RWPE2 (cell line): ENCODE measurements at regions not wholly inside any gene's neighbourhood (a gene's known extent, or its start where the extent isn't known, plus 50 kb on each side); places are given as distances from the start of the nearest gene placed in this dataset.

ENCODE experiments used
- ATAC-seq: fragments of 200-7000 bp; cut with Tn5 transposase; 3 replicates; pipeline ENCODE4 v1.9.1; 2021; ENCODE audit warnings: low read depth
- DNase-seq: peaks from one replicate; pipeline ENCODE4 v3.0.0-alpha.2; 2020; ENCODE audit warnings: low spot score
- H3K27ac ChIP-seq: fragments of 450-650 bp; 2 replicates; pipeline ENCODE4 v1.5.1; 2017; ENCODE audit warnings: mild to moderate bottlenecking; ENCODE audit not compliant: poor library complexity, severe bottlenecking
- H3K27me3 ChIP-seq: fragments of 250-450 bp; sonication (Bioruptor Pico); 2 replicates; pipeline ENCODE4 v1.5.1; 2021; ENCODE audit warnings: mild to moderate bottlenecking, moderate library complexity; ENCODE audit not compliant: insufficient read depth, poor library complexity, severe bottlenecking
- H3K36me3 ChIP-seq: fragments of 250-450 bp; sonication (Bioruptor Pico); 2 replicates; pipeline ENCODE4 v1.5.1; 2020; ENCODE audit warnings: low read depth, mild to moderate bottlenecking, moderate library complexity
- H3K4me1 ChIP-seq: fragments of 250-450 bp; sonication (Bioruptor Pico); 2 replicates; pipeline ENCODE4 v1.5.1; 2021; ENCODE audit warnings: mild to moderate bottlenecking, moderate library complexity; ENCODE audit not compliant: insufficient read depth, poor library complexity, severe bottlenecking
- H3K4me3 ChIP-seq: fragments of 250-450 bp; sonication (Bioruptor Pico); 2 replicates; pipeline ENCODE4 v1.5.1; 2021; ENCODE audit warnings: mild to moderate bottlenecking, moderate library complexity; ENCODE audit not compliant: severe bottlenecking
- H3K9me3 ChIP-seq: fragments of 250-450 bp; sonication (Bioruptor Pico); 2 replicates; pipeline ENCODE4 v1.5.1; 2021; ENCODE audit warnings: mild to moderate bottlenecking, moderate library complexity; ENCODE audit not compliant: severe bottlenecking
- TF ChIP-seq, protein P1 (sequence below): fragments of 450-650 bp; IDR thresholded peaks from one replicate; pipeline ENCODE4 v1.5.1; 2017; ENCODE audit warnings: mild to moderate bottlenecking, moderate library complexity; ENCODE audit not compliant: poor library complexity, severe bottlenecking

GRCh38 chr4:74531963-74532794, 87.2 kb downstream of the AREG start:
- no peaks in the 10 kb centered on the region for H3K36me3 ChIP-seq
- no peak overlapping the region for H3K27ac ChIP-seq
- no peak overlapping the region for H3K4me3 ChIP-seq
- H3K4me1 ChIP-seq: peaks cover 19% of the 10 kb centered on the region
- no peaks in the 10 kb centered on the region for H3K27me3 ChIP-seq
- H3K9me3 ChIP-seq: no peaks in the 10 kb centered on the region
- DNase-seq: no peak
- TF ChIP-seq, protein P1, sequence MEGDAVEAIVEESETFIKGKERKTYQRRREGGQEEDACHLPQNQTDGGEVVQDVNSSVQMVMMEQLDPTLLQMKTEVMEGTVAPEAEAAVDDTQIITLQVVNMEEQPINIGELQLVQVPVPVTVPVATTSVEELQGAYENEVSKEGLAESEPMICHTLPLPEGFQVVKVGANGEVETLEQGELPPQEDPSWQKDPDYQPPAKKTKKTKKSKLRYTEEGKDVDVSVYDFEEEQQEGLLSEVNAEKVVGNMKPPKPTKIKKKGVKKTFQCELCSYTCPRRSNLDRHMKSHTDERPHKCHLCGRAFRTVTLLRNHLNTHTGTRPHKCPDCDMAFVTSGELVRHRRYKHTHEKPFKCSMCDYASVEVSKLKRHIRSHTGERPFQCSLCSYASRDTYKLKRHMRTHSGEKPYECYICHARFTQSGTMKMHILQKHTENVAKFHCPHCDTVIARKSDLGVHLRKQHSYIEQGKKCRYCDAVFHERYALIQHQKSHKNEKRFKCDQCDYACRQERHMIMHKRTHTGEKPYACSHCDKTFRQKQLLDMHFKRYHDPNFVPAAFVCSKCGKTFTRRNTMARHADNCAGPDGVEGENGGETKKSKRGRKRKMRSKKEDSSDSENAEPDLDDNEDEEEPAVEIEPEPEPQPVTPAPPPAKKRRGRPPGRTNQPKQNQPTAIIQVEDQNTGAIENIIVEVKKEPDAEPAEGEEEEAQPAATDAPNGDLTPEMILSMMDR: peak; percentile 96
- ATAC-seq: peak; percentile 90

DNA sequence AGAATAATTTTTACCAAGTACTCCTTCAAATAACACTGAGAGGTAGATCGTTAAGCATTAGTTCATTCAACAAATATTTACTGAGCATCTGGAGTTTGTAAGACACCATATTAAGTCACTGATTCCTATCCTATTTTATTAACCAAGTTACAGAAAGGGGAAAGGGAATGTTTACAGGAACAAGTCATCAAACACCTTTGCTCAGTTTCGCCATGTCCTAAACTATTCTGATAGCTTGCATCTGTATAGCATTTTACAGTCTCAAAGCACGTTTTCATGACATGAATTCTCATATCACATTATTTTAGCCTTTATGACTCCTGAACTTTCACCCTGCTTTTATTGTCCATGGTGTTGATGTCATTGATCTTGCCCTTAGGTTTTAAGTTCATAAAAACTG, 89.2 kb downstream of the AREG start:
- H3K4me3 ChIP-seq: no peak overlapping the region
- no peaks in the 10 kb centered on the region for H3K27me3 ChIP-seq
- peaks cover 22% of the 10 kb centered on the region for H3K4me1 ChIP-seq
- TF ChIP-seq, protein P1: no peak
- H3K9me3 ChIP-seq: no peaks in the 10 kb centered on the region
- no peak for DNase-seq
- no peak for ATAC-seq
- no peak overlapping the region for H3K27ac ChIP-seq
- no peaks in the 10 kb centered on the region for H3K36me3 ChIP-seq

- ATAC-seq (no peak), DNase-seq (no peak)
- TF ChIP-seq, protein P1: no peak
- H3K9me3 ChIP-seq: no peaks in the 10 kb centered on the region
- no peak overlapping the region for H3K4me3 ChIP-seq
- H3K27ac ChIP-seq: no peak overlapping the region
- H3K27me3 ChIP-seq: no peaks in the 10 kb centered on the region
- H3K4me1 ChIP-seq: peaks cover 30% of the 10 kb centered on the region
- no peaks in the 10 kb centered on the region for H3K36me3 ChIP-seq
Observed at GRCh38 chr4:74534936-74535335, 90.0 kb downstream of the AREG start.

DNA sequence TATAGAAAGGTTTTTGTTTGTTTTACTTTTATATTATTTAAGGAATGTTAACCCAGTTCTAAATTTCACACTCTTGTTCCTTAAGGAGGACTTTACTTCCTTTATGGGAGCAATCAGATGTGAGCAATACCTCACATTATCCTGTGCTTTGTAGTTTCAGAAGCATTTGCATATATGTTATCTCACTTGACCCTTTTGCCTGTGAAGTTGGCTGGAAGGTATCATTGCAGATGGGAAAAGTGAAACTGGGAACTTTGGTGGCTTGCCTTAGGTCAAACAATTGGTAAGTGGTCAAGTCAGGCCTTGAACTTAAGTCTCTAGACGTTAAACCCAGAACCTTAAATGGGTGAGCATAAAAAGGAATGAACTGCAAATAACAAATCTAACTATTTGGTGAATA, 90.6 kb downstream of the AREG start:
- H3K4me3 ChIP-seq: no peak overlapping the region
- TF ChIP-seq, protein P1: no peak
- DNase-seq (no peak), ATAC-seq (no peak)
- no peaks in the 10 kb centered on the region for H3K36me3 ChIP-seq
- no peaks in the 10 kb centered on the region for H3K27me3 ChIP-seq
- H3K9me3 ChIP-seq: no peaks in the 10 kb centered on the region
- no peak overlapping the region for H3K27ac ChIP-seq
- H3K4me1 ChIP-seq: peaks cover 36% of the 10 kb centered on the region

DNA sequence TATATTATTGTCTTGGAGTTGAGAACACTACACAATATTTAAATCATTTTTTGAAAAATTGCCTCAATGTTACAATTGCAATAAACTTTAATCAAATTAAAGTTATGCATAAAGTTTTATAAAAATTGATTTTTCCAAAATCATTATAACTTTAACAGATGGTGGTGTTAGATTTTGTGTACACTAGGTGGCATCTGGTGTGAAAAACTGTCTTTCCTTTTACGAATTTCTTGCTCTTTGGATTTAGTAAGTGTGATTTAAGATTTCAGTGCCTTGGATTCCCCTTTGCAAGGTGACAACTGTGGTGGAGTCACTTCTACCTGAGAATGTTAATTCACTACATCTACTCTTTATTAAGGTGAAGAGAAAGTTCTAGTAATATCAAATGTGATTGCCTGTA, 91.6 kb downstream of the AREG start:
- TF ChIP-seq, protein P1: peak; percentile 79
- no peak for DNase-seq
- Histone ChIP-seq H3K27me3 (no peaks in the 10 kb centered on the region), H3K36me3 (no peaks in the 10 kb centered on the region), H3K27ac (no peak overlapping the region), H3K4me1 (peaks cover 37% of the 10 kb centered on the region), H3K4me3 (no peak overlapping the region), H3K9me3 (no peaks in the 10 kb centered on the region)
- no peak for ATAC-seq
